HG02798 (cell line): ENCODE measurements at regions not wholly inside any gene's neighbourhood (a gene's known extent, or its start where the extent isn't known, plus 50 kb on each side); places are given as distances from the start of the nearest gene placed in this dataset.

Source experiments
- ATAC-seq: cut with Tn5 transposase; IDR thresholded peaks from one replicate; pipeline ENCODE4 v1.9.1; 2021; ENCODE audit warnings: mild to moderate bottlenecking; ENCODE audit not compliant: unreplicated experiment, poor library complexity

GRCh38 chr11:33617672-33618350, 82.8 kb downstream of the C11orf91 start:
- ATAC-seq: no peak

DNA sequence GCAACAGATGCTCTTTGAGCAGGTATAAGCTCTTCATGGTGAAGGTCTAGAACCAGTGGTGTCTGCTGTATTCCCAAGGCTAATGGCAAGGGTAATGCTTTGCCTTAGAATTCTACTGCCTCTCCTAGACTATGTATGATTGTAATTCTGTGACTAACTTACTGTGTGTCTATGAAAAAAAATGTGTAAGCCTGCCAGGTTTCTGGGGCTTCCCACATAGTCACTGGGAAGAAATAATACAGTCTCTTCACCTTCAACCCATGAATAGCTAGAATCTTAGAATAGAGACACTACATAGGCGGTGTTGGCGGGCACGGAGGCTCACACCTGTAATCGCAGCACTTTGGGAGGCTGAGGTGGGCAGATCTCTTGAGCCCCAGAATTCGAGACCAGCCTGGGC, 84.1 kb downstream of the C11orf91 start:
- ATAC-seq: no peak

- no peak for ATAC-seq
Observed at GRCh38 chr11:33615751-33616150, 84.9 kb downstream of the C11orf91 start.

DNA sequence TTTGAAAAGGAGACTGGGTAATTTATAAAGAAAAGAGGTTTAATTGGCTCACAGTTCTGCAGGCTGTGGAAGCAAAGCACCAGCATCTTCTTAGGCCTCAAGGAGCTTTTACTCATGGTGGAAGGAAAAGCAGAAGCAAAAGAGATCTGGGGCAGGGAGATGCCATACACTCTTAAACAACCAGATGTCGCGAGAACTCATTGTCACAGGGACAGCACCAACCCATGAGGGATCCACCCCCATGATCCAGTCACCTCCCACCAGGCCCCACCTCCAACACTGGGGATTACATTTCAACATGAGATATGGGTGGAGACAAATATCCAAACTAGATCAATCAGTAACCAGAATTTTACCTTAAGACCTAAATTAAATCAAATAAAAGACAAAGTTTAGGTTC, 87.2 kb downstream of the C11orf91 start:
- no peak for ATAC-seq

DNA sequence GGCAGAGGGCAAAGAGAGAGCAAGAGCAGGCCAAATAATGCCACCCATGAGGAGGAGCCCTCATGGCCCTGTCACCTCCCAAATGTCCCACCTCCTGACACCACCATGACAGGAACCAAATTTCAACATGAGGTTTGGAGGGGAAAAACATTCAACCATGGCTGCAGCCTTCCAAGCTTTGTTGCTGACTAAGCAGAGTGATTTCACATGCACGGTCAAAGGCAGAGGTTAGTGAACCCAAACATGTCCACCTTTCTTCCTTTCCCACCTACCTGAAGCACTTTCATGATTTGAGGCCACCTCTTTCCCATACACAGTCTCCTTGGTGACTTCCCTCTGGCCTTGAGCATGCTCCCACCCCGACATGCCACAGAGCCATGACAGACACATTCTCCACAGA, 89.7 kb downstream of the C11orf91 start:
- ATAC-seq: no peak

DNA sequence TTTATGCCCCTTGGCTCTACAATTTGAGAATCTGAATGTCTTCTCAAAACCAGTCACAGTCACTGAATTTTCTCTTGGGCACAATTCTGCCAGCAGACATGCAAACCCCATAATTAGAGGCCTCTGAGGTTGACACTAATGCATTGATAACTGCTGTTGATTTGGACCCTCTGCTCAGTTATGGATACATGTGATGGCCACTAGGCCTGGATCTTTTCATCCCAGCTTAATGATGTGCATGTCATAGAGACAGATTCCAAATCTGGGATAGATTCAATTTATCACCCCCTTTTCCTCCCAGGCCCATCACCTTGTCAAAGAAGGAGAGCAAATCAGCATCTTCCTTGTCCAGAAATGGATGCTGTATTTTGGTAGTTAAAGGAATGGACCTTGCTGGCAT, 92.2 kb downstream of the C11orf91 start:
- no peak for ATAC-seq

DNA sequence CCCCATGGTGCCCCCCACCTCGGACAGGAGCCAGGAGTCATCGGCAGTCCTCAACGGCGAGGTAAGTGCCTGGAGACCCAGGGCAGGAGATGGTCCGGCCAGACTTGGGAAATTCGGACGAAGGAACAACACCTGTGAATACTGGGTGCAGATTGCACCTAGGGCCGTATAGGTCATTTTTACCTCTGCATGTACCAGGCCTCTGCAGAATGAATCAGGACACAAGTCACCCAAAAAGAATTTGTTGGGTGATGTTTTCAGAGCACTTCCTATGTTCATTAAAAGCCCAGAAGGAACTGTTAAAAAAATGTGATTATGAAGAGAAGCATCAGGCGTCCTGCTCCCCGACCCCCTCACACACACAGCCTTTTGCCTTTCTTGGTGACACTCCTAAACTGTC, 93.9 kb downstream of the C11orf91 start:
- no peak for ATAC-seq

- no peak for ATAC-seq
Observed at GRCh38 chr11:33605703-33606102, 94.9 kb downstream of the C11orf91 start.

DNA sequence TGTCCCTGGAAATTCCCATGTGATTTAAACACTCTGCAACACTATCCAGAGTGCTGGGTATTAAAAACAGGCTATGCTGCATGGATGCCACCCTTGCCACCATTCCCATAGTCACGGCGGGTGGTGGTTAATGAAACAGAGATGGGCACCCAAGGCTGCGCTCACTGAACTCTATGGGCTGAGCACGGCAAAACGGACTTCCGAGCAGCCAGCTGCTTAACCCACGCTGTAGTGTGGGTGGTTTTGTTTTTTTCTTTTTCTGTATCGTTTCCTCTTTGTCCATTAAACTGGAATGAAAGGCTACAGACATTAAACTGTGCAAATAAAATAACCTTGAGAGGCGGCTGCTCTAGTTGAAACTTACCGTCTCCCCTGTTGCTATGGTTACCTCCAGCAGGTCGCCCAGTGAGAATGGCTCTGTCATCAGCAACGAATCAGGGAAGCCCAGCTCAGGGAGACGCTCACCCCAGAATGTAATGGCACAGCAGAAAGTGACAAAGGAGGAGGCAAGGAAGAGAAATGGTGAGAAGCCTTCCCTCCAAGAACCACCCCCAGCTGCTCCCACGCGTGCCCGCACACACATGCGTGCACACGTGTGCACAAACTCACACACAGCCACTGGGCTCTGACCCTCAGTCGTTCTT, 102.1 kb downstream of the C11orf91 start:
- no peak for ATAC-seq

GRCh38 chr11:33594188-33594587, 106.4 kb downstream of the C11orf91 start:
- ATAC-seq: no peak

DNA sequence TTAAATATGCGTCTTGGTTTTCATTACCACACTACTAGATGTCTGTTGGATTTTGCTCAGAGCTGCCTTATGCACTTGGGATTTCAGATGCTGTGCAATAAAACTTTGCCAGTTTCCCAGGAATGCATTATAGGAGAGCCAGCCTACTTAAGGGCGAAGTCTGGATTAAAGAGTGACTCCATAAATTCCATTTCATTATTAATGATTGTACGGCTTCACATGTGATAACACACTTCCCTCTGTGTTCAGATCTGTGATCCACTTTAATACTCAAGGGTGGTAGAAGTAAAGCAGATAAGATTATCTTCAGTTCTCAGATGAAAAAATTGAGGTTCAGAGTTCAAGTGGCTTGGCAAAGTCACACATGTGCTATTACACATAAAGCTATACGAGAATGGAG, 110.2 kb downstream of the C11orf91 start:
- no peak for ATAC-seq

DNA sequence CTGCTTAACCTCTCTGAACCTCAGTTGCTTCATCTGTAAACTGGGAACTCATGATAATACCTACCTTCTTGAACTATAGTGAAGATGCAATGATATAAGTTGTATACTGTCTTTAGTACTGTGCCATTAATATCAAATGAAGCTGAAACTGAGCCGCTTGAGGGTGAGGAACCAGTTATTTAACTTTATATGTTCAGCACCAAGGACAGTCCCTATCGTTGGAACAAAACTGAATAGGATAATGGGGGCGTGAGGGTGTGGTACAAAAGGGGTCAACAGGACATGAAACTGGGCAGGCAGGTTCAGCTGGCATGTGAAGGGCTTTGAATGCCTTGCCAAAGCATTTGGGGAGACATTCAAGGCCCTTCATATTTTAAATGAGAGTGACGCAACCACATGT, 112.6 kb downstream of the C11orf91 start:
- no peak for ATAC-seq

DNA sequence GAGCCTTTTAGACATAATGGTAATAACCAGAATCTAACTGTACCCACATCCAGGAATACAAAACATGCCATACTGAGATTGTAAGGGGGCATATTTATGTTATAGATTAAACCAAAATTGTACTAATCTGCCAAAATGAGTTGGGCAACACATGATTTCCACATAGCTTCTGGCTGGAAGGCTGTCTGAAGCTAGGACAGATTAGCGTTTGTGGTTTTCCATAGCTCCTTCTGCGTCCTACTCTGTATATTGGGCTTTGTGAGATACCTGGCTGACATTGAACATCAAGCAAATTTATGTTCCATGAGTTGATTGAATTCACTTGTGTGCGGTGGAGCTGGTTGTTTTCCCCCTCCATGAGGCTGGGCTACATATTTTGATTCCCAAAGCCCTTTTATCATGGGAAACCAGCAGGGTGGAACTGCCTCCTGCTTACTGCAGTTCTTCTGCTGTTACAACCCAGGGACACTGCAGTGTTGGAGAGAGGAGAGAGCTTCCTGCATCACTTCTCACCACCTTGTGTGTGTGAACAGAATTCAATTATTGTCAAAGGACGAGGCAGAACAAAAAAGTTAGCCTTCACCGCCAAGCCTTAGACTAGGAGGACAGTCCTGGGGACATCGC, 114.9 kb downstream of the C11orf91 start:
- ATAC-seq: no peak

DNA sequence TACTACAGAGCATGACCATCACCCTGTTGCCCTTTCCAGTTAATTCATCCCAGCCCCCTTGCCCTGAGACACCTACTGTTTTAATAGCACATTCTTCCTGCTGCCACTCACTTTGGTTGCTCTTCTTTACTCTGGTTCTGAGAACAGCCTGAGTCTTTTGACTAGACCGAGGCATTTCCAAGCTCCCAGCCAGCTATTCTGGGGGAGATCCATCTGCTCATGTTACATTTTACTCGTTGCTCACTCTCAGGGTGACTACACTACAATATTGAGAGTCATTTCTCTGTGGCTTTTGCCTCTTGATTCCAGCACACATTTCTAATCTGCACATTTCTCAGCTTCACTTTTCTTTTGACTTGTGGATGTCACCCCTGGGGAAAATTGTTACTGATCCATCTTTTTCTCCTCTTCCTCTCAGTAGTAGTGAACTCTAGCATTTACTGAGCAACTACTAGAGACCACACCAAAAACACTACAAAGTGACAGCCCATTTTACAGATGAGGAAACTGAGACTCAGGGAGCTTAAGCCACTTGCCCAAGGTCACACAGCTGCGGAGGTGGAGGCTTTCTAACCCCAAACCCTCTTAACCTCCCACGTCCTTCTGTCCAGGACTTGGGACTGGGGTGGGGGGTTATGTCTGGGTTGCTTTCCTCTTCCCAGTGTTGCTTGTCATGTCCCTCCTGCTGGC, 117.8 kb downstream of the C11orf91 start:
- no peak for ATAC-seq

DNA sequence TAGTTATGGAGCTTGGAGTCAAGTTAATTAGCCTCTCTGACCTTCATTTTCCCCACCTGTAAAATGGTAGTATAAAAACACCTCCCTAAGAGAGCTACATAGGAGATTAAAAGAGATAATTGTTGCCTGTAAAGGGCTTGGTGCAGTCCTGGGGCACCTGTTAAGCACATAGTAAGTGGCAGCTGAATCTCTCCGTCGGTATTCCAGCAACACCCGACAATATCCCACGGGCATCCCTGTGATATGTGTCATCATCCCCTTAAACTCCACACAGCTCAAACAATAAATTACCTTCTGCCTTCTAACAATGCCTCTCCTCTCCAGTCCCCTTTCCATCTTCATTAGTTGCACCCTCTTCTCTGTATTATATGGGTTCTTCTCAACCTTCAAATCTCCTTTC, 121.5 kb downstream of the C11orf91 start:
- ATAC-seq: no peak

DNA sequence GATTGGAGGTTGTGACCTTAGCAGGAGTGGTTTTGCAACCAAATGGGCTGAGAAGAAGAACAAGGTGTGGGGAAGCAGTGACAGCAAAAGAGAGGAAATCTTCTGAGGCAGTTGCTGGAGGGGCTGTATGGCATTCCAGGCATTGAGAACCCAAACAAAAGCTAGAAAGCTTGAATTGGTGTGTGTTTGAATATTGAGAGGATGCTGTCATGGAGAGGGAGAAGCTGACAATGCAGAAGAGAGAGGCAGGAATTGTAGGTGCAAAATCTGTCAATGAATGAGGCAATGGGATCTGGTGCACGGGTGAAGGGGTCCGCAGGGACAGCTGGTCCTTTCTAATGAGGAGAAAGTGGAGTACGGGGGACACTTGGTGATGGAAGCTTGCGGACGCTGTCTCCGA, 123.4 kb downstream of the C11orf91 start:
- no peak for ATAC-seq

- ATAC-seq: peak; percentile 49
Observed at GRCh38 chr11:33575311-33575710, 125.3 kb downstream of the C11orf91 start.

GRCh38 chr11:33574331-33574730, 126.3 kb downstream of the C11orf91 start:
- ATAC-seq: no peak

DNA sequence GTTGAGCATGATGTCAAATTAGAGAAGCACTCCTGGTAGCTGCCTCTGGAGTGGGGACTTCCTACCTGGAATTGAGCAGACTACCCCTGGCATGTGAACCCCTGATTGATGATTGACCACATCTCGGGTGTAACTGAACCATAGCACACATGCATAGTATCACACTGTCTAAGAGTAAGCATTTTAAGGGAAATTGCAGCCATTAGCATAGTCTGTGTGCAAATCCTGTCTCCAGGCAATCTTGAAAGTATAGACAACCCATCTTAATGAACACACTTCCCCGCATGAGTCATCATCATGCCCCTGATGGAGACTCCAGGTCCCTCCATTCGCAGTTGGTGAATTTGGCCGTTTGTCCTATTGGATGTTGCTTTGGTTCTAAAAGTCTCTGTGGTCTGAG, 131.3 kb downstream of the C11orf91 start:
- ATAC-seq: no peak

GRCh38 chr11:33567004-33567403, 133.6 kb downstream of the C11orf91 start:
- no peak for ATAC-seq

- ATAC-seq: no peak
Observed at GRCh38 chr11:33564856-33565453, 135.7 kb downstream of the C11orf91 start.
